ENCODE measurements at regions not wholly inside any gene's neighbourhood (a gene's known extent, or its start where the extent isn't known, plus 50 kb on each side); places are given as distances from the start of the nearest gene placed in this dataset.

DNA sequence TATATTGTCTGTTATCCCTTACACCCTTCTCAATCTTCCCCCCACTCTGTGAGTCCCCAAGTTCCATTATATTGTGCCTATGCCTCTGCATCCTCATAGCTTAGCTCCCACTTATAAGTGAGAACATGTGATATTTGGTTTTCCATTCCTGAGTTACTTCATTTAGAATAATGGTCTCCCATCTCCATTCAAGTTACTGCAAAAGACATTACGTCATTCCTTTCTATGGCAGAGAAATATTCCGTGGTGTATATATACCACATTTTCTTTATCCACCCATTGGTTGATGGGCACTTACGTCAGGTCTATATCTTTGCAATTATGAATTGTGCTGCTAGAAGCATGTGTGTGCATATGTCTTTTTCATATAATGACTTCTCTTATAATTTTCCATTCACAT is 54.8 kb upstream of the SGCD start:
- TF ChIP-seq, protein P1, sequence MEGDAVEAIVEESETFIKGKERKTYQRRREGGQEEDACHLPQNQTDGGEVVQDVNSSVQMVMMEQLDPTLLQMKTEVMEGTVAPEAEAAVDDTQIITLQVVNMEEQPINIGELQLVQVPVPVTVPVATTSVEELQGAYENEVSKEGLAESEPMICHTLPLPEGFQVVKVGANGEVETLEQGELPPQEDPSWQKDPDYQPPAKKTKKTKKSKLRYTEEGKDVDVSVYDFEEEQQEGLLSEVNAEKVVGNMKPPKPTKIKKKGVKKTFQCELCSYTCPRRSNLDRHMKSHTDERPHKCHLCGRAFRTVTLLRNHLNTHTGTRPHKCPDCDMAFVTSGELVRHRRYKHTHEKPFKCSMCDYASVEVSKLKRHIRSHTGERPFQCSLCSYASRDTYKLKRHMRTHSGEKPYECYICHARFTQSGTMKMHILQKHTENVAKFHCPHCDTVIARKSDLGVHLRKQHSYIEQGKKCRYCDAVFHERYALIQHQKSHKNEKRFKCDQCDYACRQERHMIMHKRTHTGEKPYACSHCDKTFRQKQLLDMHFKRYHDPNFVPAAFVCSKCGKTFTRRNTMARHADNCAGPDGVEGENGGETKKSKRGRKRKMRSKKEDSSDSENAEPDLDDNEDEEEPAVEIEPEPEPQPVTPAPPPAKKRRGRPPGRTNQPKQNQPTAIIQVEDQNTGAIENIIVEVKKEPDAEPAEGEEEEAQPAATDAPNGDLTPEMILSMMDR (IDR thresholded peaks at IDR 0.05; ENCODE audit: low read length), result no peak
- no peak for TF ChIP-seq EZH2phosphoT487 (IDR thresholded peaks at IDR 0.05; ENCODE audit: low read length)

All from MM.1S (cell line).